Calu3 (cell line): ENCODE measurements at regions not wholly inside any gene's neighbourhood (a gene's known extent, or its start where the extent isn't known, plus 50 kb on each side); places are given as distances from the start of the nearest gene placed in this dataset.

Source experiments
- BruUV-seq: library from RNA; stranded (reverse); fragments of 400-500 nt; replicated peaks from 2 replicates; lab custom pipeline; 2021; lab: Mats Ljungman, UMichigan
- CTCF ChIA-PET: fragments of 300-600 bp; sonication (Branson Sonifier 250); formaldehyde crosslinking; loops from one replicate; lab custom pipeline; 2022; ENCODE audit warnings: antibody characterized with exemption; lab: Charles Lee
- DNase-seq: peaks from one replicate; pipeline ENCODE4 v3.0.0; 2022
- H3K27ac Mint-ChIP-seq: one replicate; pipeline ENCODE4 v1.8.0; 2022; ENCODE audit warnings: mixed read lengths; ENCODE audit not compliant: unreplicated experiment
- H3K27me3 Mint-ChIP-seq: one replicate; pipeline ENCODE4 v1.8.0; 2022; ENCODE audit warnings: mixed read lengths; ENCODE audit not compliant: unreplicated experiment
- H3K36me3 Mint-ChIP-seq: one replicate; pipeline ENCODE4 v1.8.0; 2022; ENCODE audit warnings: mild to moderate bottlenecking, moderate library complexity, mixed read lengths; ENCODE audit not compliant: insufficient read depth, unreplicated experiment
- H3K4me1 Mint-ChIP-seq: one replicate; pipeline ENCODE4 v1.8.0; 2022; ENCODE audit warnings: mild to moderate bottlenecking, low read depth, mixed read lengths; ENCODE audit not compliant: unreplicated experiment
- H3K4me3 Mint-ChIP-seq: one replicate; pipeline ENCODE4 v1.8.0; 2022; ENCODE audit warnings: mild to moderate bottlenecking, low read depth, moderate library complexity, mixed read lengths; ENCODE audit not compliant: unreplicated experiment
- H3K9me3 Mint-ChIP-seq: one replicate; pipeline ENCODE4 v1.8.0; 2022; ENCODE audit warnings: low read depth, mixed read lengths; ENCODE audit not compliant: unreplicated experiment
- CTCF ChIP-seq: fragments of 200-600 bp; IDR thresholded peaks from one replicate; pipeline ENCODE4 v1.8.0; 2022; ENCODE audit warnings: antibody characterized with exemption; ENCODE audit not compliant: unreplicated experiment
- intact Hi-C: fragments of 100-400 bp; cut with micrococcal nuclease; formaldehyde crosslinking; loops from one replicate; pipeline ENCODE4 v1.10.0; 2022; ENCODE audit not compliant: unreplicated experiment

GRCh38 chr9:74133921-74134320 is 363.2 kb upstream of the RORB start:
- no peak for DNase-seq
- H3K9me3 Mint-ChIP-seq, result no peaks in the 10 kb centered on the region
- BruUV-seq, result no TSS peak
- no peak overlapping the region for H3K4me3 Mint-ChIP-seq
- no peaks in the 10 kb centered on the region for H3K4me1 Mint-ChIP-seq
- intact Hi-C loops, result no loop called here
- no peaks in the 10 kb centered on the region for H3K36me3 Mint-ChIP-seq
- H3K27me3 Mint-ChIP-seq, result no peaks in the 10 kb centered on the region
- CTCF ChIA-PET, result interaction anchor here (0.7 kb wide), 1 partner anchor 35 kb away, joined by 3 read pairs; no protein-coding TSS in a partner anchor
- no peak for TF ChIP-seq CTCF
- no peak overlapping the region for H3K27ac Mint-ChIP-seq

GRCh38 chr9:74138182-74138581 is 359.0 kb upstream of the RORB start:
- DNase-seq, result no peak
- H3K36me3 Mint-ChIP-seq, result no peaks in the 10 kb centered on the region
- no peaks in the 10 kb centered on the region for H3K4me1 Mint-ChIP-seq
- TF ChIP-seq CTCF, result no peak
- no peak overlapping the region for H3K27ac Mint-ChIP-seq
- no TSS peak for BruUV-seq
- CTCF ChIA-PET, result no interaction called here
- intact Hi-C loops, result no loop called here
- no peaks in the 10 kb centered on the region for H3K9me3 Mint-ChIP-seq
- H3K4me3 Mint-ChIP-seq, result no peak overlapping the region
- no peaks in the 10 kb centered on the region for H3K27me3 Mint-ChIP-seq

- BruUV-seq, result no TSS peak
- Mint-ChIP-seq H3K36me3 (no peaks in the 10 kb centered on the region), H3K27ac (no peak overlapping the region), H3K4me3 (no peak overlapping the region), H3K4me1 (no peaks in the 10 kb centered on the region), H3K27me3 (no peaks in the 10 kb centered on the region), H3K9me3 (no peaks in the 10 kb centered on the region)
- TF ChIP-seq CTCF, result no peak
- CTCF ChIA-PET, result no interaction called here
- intact Hi-C loops, result no loop called here
- no peak for DNase-seq
Measured at GRCh38 chr9:74140141-74140540, 357.0 kb upstream of the RORB start.

- H3K27ac Mint-ChIP-seq, result no peak overlapping the region
- CTCF ChIA-PET, result no interaction called here
- no peaks in the 10 kb centered on the region for H3K9me3 Mint-ChIP-seq
- H3K4me3 Mint-ChIP-seq, result no peak overlapping the region
- intact Hi-C loops, result no loop called here
- no peaks in the 10 kb centered on the region for H3K4me1 Mint-ChIP-seq
- no peaks in the 10 kb centered on the region for H3K36me3 Mint-ChIP-seq
- no peak for DNase-seq
- no peak for TF ChIP-seq CTCF
- BruUV-seq, result no TSS peak
- no peaks in the 10 kb centered on the region for H3K27me3 Mint-ChIP-seq
Measured at GRCh38 chr9:74147906-74148305, 349.2 kb upstream of the RORB start.
